HepG2 (cell line): ENCODE measurements at regions not wholly inside any gene's neighbourhood (a gene's known extent, or its start where the extent isn't known, plus 50 kb on each side); places are given as distances from the start of the nearest gene placed in this dataset.

Experiments
- CCAR2 ChIP-seq: fragments of 200-400 bp; formaldehyde crosslinking; optimal IDR thresholded peaks from 2 replicates; pipeline ENCODE3; 2018; ENCODE audit warnings: low read depth, mild to moderate bottlenecking, low read length, moderate library complexity
- CTCF ChIP-seq: sonication (generic); formaldehyde crosslinking; IDR thresholded peaks from 2 replicates; pipeline ENCODE4 v1.5.0; 2020; ENCODE audit warnings: mild to moderate bottlenecking, missing genetic modification reagents, moderate library complexity
- FOXK2 ChIP-seq: fragments of 450-650 bp; IDR thresholded peaks from 2 replicates; pipeline ENCODE4 v1.6.1; 2016
- ZNF879 ChIP-seq: sonication (generic); formaldehyde crosslinking; IDR thresholded peaks from 2 replicates; pipeline ENCODE4 v1.8.1; 2023; ENCODE audit warnings: missing genetic modification reagents
- TF ChIP-seq, protein P1 (sequence below): sonication (generic); formaldehyde crosslinking; IDR thresholded peaks from 2 replicates; pipeline ENCODE4 v1.8.1; 2023; ENCODE audit warnings: missing genetic modification reagents, inconsistent platforms, borderline replicate concordance

GRCh38 chr13:83940742-83941141 lies 58.5 kb upstream of the SLITRK1 start:
- TF ChIP-seq, protein P1, sequence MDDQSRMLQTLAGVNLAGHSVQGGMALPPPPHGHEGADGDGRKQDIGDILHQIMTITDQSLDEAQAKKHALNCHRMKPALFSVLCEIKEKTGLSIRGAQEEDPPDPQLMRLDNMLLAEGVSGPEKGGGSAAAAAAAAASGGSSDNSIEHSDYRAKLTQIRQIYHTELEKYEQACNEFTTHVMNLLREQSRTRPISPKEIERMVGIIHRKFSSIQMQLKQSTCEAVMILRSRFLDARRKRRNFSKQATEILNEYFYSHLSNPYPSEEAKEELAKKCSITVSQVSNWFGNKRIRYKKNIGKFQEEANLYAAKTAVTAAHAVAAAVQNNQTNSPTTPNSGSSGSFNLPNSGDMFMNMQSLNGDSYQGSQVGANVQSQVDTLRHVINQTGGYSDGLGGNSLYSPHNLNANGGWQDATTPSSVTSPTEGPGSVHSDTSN (CRISPR knock-in tag) = no peak
- TF ChIP-seq ZNF879 (CRISPR knock-in tag) (no peak), CCAR2 (no peak), CTCF (CRISPR knock-in tag) (no peak), FOXK2 (no peak)
